ENCODE measurements at regions not wholly inside any gene's neighbourhood (a gene's known extent, or its start where the extent isn't known, plus 50 kb on each side); places are given as distances from the start of the nearest gene placed in this dataset.

DNA sequence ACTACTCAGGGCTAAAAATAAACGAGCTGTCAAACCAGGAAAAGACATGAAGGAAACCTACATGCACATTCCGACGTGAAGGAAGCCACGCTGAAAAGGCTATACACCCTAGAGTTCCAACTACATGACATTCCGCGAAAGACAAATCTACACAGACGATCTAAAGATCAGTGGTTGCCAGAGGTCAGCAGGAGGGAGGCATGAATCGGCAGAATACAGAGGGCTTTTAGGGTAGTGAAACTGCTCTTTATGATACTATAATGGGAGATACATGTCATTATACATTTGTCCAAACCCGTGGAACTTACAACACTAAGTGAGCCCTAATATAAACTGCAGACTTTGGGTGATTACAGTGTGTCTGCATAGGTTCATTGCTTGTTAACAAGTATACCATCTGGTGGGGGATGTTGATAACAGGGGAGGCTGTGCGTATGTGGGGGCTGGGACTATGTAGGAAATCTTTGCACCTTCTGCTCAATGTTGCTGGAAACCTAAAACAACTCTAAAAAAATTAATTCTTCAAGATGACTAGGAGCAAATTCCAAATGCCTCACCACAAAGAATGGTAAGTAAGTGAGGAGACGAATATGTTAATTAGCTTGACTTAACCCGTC is 132.2 kb upstream of the CDH4 start:
- no peak for DNase-seq

DNA sequence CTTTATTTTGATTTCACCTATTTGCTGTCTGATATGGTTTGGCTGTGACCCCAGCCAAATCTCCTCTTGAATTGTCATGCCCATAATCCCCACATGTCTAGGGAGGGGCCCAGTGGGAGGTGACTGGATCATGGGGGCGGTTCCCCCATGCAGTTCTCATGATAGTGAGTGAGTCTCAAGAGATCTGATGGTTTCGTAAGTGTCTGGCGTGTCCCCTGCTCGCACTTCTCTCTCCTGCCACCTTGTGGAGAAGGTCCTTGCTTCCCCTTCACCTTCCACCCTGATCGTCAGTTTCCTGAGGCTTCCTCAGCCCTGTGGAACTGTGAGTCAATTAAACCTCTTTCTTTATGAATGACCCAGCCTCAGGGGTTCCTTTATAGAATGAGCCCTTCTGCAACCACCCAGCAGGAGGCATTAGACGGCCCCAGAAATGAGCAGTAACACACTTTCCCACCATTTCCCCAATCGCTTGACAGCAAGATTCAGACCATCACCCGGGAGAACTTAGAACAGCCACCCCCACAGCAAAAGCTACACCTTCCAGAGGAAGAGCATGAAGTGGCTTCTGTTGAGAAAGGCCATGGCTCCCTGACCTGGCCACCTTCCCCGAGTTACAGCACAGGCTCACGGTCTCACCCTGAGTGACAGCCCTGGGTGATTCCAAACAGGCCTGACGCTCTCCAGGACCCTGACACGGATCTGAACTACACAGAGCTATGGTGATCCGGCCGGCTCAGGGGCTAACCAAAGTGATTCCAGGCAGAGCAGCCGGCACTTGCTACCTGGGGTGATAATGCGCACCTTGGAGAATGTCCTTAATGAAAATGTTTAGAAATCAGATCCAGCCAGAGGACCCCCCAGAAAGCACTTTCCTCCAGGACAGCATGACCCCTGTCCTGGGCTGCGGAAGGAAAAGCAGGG is 131.2 kb upstream of the CDH4 start:
- peak; percentile 52 to 60 for DNase-seq

DNA sequence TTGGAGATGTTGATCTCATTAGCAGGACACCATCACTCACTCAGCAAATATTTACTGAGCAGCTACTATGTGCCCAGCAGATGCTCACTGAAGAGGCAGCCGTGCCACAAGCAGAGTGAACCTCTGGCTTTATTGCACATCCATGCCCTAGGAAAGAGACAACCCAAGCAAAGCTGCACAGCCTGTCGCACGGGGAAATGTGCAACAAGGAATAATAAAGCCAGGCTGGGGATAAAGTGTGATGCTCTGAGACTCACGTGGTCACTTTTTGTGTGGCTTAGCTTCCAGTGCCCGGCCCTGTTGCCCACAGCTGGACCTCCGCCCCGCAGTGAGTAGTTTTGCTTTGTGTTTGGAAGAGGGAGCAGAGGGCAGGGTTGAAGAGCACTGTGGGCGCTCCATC is 130.4 kb upstream of the CDH4 start:
- no peak for DNase-seq

DNA sequence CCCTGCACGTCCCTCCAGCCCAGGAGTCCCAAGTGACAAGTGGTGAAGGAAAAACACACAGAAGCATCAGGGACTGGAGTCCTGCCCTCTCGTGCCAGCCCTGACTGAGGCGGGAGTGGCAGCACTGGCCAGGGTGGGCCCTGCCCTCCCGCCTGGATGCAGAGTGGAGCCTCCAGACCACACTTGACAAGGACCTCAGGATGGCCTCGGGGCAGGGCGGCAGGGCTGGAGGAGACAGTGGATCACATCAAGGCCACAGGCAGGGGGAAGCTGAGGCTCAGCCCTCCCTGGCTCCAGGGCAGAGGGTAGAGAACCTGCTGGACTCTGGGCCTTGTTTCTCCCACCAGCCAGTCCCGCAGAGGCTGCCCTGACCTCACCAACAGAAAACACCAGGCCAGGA is 128.8 kb upstream of the CDH4 start:
- DNase-seq = no peak

DNA sequence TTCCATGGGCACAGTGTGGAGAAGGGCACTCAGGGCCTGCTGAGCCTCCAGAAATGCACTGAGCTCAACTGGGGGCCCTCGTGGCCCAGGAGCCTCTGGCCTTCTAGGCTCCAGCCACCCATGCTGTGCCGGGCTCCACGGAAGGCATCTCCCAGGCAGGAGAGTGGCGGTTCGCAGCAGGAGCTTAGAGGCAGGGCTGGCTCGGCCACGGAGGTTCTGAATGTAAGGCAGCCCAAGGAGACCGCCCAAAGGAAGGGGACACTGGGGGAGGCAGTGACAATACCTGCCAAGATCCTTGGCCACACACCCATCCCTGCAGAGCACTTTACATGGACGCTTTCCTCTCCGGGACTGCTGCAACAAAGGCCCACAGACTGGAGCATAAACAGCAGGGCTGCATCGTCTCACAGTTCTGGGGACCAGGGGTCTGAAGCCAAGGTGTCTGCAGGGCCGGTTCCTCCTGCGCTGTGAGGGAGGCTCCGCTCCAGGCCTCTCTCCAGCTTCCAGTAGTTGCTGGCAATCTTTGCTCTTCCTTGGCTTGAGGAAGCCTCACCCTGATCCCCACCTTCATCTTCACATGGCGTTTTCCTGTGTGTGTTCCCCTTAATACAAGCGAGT is 128.2 kb upstream of the CDH4 start:
- no peak for DNase-seq

DNA sequence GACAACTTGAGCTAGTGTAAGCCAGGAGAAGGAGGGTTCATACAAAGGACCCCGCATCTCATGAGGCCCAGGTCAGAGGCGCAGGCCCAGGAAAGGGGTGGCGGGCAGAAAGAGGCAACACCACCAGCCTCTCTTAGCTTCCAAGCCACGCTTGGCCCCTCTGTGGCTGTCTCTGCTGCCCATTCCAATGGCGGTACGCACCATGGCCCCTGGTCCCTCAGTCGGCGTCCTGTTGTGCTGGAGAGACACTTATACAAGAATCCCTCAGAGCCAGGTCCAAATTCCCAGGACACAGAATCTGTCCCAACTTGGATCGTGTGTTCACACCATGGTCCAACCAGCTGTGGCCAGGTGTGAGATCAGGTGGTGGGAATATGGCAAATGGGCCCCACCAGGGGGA is 127.0 kb upstream of the CDH4 start:
- DNase-seq = no peak

DNA sequence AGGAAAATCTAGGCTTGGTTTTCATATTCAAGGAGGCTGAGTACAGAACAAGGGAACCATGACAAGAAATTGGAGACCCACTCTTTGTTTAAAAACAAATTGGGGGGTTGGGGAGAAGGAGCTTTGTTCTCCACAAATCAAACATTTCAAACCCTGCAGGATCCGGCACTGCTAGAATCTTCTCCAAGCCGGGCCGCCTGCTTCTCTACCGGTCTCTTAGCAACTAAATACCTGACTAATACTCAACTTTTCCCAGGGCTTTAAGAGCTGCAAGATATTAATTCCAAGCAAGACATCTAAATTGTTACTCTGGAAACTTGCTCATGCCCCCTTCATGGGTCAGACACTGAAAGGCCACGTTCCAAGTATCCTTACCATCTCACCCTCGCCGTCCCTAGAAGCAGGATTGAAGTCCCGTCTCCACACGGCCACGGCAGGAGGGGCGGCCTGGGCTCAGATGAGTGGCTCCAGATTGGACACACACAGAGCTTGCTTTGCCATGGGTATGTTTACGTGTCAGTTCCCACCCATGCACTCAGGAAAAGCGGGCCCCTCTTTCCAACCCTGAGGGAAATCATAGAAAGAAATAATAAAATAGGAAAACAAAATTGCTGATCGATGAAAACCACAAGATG is 126.4 kb upstream of the CDH4 start:
- DNase-seq = no peak

DNA sequence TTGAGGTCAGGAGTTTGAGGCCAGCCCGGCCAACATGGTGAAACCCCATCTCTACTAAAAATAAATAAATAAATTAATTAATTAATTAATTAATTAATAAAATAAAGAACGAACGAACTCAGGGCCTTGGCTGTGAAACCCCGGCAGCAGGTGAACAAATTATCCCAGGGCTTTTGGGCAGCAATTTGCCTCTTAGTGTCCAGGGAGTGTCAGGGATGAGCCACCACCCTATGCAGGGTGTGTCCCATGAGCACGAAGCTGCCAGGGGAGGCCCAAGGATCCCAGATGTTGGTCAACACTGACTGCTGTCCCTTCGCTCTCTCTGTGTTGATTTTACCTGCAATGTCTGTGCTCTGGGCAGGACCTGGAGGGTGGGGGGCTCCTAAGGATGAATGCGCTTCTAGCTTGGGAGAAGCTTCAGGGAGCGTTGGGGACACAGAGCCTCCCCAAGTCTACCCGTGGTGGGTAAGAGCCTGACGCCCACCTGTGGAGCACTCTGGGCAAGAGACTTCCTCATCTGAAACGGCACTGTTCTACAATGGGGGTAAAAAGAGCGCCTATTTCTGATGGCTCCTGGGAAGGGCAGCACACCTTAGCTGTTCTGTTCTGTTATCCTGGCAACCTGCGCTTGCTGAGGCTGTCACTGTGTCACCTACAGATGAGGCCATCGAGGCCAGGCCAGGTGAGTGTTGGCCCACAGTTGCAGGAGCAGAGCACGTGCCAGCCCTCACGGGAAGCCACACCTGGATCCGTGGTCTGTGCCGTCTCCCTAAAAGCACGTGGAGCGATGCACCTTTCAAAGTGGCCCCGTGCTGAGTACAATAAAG is 125.5 kb upstream of the CDH4 start:
- no peak for DNase-seq

DNA sequence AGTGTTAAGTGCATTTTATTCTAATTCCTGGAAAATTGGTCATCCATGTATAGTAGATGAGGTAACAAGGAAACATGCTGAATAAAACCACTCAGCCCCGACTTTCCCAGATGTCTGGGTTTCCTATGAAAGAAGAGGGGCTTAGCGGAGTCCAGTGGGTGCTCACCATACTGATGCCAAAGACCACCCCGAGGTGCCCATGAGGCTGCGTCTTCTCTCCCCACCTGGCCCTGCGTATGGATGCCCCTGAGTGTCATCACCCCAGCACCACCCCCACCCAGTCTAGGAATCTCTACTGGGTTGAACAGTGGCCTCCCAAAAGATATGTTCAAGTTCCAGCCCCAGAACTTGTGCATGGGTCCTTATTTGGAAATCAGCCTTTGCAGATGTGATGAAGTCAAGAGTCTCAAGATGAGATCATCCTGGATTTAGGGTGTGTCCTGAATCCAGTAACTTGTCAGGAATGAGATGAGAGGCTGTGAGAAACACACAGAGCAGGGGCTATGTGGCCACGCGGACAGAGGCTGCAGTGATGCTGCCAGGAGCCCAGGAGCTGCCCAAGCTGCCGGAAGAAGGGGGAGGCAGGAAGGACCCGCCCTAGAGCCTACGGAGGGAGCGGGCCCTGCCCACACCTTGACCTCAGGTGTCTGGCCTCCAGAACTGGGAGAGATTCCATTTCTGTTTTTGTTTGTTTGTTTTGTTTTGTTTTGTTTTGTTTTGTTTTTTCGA is 124.6 kb upstream of the CDH4 start:
- DNase-seq = no peak

DNA sequence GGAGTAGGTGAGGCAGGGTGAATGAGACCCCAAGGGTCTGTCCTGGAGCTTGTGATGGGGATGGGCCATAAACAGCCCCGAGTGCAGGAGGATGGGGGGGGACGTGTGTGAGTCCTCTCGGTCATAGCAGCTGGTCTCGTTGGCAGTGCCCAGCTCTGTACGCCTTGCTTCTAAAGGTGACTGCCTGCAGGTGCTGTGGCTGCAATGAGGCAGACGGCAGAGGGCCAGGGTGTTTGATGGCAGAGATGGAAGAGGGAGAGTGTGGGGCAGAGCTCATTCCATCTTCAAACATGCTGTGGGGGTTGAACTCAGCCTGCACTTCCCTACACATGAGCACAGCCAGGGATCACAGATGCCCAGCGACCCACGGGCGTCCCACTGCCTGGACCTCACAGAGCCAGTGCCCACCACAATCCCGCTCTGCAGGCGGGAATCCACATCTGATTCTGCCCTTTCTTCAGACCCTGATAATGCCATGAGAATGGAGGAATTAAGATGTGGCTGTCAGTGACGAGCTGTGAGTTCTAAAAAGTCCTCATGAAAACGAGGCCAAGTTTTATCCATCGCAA is 123.3 kb upstream of the CDH4 start:
- no peak for DNase-seq

DNA sequence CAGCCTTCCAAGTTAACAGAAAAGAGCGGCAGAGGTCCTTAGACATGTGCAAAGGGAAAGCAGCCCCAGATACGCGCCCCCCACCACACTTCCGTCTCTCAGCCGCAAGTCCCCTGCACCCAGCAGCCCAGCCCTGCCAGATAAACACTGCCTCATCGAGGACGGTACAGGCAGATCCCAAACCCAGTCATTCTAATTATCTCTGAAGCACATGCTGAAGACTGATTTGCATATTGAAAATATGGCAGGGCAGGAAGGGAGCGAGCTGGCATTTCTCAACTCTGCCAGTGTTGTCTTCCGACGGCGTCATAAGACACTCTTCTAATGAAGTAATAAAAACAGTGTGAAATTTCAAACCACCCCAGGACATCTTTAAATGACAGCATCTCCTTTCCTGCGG is 122.8 kb upstream of the CDH4 start:
- no peak for DNase-seq

DNA sequence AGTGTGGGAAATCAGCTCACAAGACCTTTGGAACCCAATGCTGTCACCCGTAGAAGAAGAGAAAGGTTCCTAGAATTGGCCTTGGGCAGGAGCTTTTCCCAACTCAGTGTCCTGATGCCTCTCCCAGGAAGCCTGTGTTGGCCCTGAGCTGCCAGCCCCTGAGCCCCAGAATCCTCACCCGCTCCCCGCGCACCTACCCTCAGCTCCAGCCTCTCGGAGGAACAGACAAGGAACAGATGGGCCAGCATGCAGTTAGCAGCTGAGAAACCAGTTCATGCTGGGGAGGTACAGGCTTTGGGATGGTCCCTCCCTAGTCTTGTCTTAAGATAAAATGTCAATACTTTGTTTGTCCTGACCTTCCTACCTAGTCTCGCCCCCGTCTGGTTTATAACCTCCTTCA is 121.9 kb upstream of the CDH4 start:
- DNase-seq = no peak

DNA sequence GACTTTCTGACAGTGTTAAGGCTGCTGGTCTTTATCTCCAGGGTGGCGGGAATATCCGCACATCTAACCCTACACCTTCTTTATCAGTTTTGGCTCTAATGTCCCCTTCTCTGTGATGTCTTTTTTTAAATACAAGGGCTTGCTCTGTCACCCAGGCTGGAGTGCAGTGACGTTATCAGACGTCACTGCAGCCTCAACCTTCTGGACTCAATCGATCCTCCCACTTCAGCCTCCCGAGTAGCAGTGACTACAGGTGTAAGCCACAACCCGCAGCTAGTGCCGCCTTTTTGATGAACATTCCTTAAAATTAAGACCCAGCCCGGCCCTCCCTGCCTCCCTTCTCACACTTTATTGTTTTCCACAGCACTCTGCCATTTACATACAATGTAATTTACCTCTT is 120.1 kb upstream of the CDH4 start:
- DNase-seq = no peak

DNA sequence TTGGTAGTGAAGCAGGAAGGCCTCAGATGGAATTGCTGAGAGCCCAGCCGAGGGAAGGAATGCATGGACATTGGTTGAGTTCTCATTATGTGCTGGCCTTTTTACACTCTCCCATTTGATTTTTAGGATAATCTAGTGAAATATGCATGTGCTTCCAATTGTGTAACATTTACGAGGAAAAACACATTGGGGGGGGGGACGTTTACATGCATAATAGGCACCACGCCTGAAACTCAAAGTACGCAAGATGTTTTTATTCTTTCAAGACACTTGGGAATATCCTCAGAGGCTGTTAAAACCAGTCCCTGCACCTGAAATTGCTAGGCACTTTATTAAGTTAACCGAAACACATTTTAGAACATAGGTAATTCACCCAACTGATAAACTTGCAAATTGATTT is 118.5 kb upstream of the CDH4 start:
- no peak for DNase-seq

DNA sequence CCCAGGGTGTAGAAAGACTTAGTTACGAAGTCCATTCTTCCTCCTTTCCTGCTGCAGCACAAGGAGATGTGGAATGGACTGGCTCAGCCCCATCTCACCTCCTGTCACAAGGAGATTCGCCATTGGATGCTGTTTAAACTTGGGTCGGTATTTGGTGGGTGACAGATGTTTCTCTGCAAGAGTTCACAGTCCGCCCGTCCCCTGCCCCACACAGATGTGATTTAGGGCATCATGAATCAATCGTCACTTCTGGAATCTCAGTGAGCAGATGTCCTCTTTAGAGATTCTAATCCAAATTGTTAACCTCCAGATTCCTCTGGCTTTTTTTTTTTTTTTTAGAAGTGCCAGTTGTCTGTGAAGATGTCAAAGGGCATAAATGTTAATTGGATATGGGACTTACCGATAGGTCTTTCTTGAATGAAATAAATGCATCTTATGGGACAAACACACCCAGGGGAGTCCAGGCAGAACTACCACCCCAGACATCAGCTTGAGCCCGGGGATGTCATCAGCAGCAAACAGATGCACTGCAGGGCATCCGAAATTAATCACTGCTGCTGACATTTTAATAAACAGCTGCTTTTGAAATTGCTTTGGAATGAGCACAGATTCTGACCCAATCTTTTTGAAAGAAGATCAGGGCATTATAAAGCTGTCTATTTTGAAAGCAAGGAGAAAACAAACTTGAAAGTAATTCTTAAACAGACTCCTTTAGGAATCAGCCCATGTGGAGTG is 117.6 kb upstream of the CDH4 start:
- no peak for DNase-seq

DNA sequence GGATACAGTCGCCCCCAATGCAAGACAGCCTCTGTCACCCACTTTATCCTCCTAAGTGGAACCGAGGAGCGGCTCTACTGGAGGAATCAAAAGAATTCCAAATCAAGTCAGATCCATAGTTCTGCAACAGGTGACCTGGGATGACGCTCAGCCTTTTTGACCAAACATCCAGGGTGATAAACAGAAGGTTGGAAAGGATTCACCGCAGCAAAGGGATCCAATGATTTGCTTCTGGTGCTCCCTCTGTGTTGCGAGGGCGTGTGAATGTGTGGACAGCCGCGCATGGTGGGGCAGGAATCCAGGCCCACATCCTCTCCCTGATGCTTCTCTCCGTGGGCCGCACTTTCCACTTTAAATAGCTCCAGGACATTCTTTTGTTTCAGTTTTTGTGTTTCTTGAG is 116.8 kb upstream of the CDH4 start:
- DNase-seq = no peak

DNA sequence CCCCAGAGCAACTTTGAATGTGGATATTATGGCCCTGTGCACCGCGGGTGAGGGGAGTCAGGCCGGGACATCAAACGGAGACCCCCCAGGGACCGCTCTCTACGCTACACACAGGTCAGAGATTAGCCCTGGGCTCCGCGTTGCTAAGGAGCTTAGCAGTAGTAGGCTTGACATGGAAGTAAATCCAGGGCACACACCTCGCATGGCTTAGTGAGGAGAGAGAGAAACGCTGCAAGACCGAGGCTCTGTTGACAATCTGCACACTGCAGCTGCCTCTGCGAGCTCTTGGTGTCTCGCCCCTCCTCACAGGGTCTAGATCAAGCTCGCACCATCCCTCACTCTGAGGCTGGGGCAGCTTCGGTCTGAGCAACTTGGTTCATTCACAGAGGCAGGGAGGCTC is 116.1 kb upstream of the CDH4 start:
- no peak for DNase-seq

DNA sequence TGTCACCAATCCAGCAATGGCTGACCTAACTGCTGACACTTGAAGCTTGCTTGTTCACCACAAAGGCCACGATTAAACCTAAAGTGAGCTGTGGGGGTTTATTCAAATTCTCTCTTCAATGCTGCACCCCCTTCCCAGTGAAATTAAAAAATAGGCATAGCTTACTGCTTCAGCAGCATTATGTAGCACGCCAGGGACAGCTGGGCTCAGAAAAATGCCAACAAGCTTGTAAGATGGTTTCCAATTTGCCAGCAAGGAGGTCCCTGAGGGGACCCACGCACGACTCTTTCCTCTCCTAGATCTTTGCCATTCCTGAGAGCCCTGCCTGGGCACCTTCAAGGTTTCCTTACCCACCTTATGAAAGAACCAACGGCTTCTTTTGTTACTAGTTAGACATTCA is 113.5 kb upstream of the CDH4 start:
- DNase-seq = no peak

DNA sequence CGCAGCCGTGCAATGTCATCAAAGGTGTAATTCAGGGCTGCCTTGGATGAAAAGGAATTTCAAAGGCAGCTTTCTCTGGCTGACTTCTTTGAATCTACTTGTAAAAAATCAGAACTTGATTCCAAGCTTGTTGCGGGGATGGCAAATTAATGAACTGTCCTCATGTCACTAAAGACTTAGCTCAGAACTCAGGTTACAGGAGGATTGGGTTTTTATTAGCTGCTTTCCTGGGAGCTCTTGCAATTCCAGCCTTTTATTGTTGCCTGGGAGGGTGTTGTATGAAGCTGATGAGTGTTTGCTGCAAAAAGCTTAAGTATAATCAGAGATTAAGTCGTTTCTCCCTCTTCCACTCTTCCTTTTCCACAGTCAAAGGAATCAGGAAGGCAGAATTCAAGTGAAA is 113.0 kb upstream of the CDH4 start:
- no peak for DNase-seq

DNA sequence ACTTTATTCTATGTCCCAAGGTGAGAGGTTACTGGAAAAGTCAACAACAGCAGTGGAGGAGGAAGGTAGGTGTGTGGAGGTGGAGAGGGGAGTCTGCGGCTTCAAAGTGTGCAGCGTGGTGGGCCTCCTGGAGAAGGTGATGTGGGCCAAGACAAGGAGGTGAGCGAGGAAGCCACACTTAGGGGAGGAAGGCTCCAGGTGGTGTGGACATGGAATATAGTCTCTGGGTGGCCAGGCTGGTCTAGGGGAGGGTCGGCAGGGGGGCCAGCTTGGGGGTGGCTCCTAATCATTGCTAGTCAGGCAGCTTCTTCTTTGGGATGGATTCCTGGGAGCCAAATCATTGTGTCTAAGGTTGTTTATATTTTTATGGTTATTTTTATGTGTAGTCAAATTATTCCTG is 111.5 kb upstream of the CDH4 start:
- no peak for DNase-seq

DNA sequence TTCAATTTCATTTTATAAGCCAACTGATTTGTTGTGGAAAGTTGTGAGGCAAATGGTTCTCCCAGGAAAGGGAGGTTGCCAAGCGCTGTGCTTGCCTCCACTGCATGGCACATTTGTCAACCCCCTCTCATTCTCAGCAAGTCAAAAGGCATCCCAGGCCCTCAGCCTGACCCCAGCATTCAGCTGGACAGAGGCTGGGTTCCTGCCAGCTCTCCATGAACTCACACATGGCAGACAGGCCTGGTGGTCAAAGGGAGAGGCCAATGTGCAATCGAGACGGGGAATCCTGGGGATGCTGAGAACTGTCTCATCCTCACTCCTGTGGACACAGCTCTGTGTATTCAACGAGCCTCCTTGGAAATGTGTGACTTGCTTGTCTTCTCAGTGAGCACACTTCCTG is 106.0 kb upstream of the CDH4 start:
- DNase-seq = no peak
